ENCODE measurements at regions not wholly inside any gene's neighbourhood (a gene's known extent, or its start where the extent isn't known, plus 50 kb on each side); places are given as distances from the start of the nearest gene placed in this dataset.

GRCh38 chr4:128720270-128720669 lies 89.2 kb upstream of the JADE1 start:
- Histone ChIP-seq H2AFZ (ENCODE audit: low read length, unreplicated experiment) (no peak overlapping the region), H3K79me2 (ENCODE audit: control insufficient read depth, insufficient read depth, low read length, unreplicated experiment) (no peaks in the 10 kb centered on the region), H3K4me1 (ENCODE audit: control insufficient read depth, insufficient read depth, low read length, unreplicated experiment) (no peaks in the 10 kb centered on the region), H3K4me3 (ENCODE audit: low read depth, low read length) (no peak overlapping the region), H3K36me3 (ENCODE audit: insufficient read depth, low read length) (no peaks in the 10 kb centered on the region), H3K27ac (ENCODE audit: low read depth, low read length) (no peak overlapping the region), H3K27me3 (ENCODE audit: insufficient read depth, low read length) (no peaks in the 10 kb centered on the region)

- no peaks in the 10 kb centered on the region for H3K4me1 ChIP-seq (ENCODE audit: control insufficient read depth, insufficient read depth, low read length, unreplicated experiment)
- no peaks in the 10 kb centered on the region for H3K79me2 ChIP-seq (ENCODE audit: control insufficient read depth, insufficient read depth, low read length, unreplicated experiment)
- peak overlapping the region; percentile 23 for H2AFZ ChIP-seq (ENCODE audit: low read length, unreplicated experiment)
- H3K4me3 ChIP-seq (ENCODE audit: low read depth, low read length): no peak overlapping the region
- H3K27ac ChIP-seq (ENCODE audit: low read depth, low read length): no peak overlapping the region
- H3K36me3 ChIP-seq (ENCODE audit: insufficient read depth, low read length): no peaks in the 10 kb centered on the region
- no peaks in the 10 kb centered on the region for H3K27me3 ChIP-seq (ENCODE audit: insufficient read depth, low read length)
These were observed 90.7 kb upstream of the JADE1 start for GRCh38 chr4:128718768-128719167.

- Histone ChIP-seq H3K4me1 (ENCODE audit: control insufficient read depth, insufficient read depth, low read length, unreplicated experiment) (peaks cover 3% of the 10 kb centered on the region), H3K79me2 (ENCODE audit: control insufficient read depth, insufficient read depth, low read length, unreplicated experiment) (no peaks in the 10 kb centered on the region), H3K27ac (ENCODE audit: low read depth, low read length) (no peak overlapping the region), H3K36me3 (ENCODE audit: insufficient read depth, low read length) (no peaks in the 10 kb centered on the region), H3K4me3 (ENCODE audit: low read depth, low read length) (no peak overlapping the region), H3K27me3 (ENCODE audit: insufficient read depth, low read length) (no peaks in the 10 kb centered on the region), H2AFZ (ENCODE audit: low read length, unreplicated experiment) (no peak overlapping the region)
These were observed 93.2 kb upstream of the JADE1 start for GRCh38 chr4:128716338-128716737.

DNA sequence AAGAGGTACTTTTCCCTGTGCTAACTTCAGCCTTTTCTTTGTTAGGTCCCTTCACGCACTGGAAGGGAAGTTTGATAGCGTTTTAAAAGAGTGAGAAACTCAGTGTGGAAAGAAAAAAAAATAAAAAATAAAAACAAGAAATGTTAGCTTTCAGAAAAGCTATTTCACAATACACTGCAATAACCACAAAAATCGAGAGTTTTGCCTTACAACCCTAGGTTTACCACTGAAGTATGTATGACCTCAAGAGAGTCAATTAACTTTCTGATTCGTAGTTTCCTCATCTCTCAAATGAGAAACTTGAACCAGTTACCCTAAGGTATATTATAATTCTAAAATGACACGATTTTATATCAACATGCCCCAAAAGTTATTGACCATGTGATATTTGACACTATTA lies 93.9 kb upstream of the JADE1 start:
- H3K27ac ChIP-seq (ENCODE audit: low read depth, low read length): no peak overlapping the region
- peaks cover 4% of the 10 kb centered on the region for H3K4me1 ChIP-seq (ENCODE audit: control insufficient read depth, insufficient read depth, low read length, unreplicated experiment)
- H3K4me3 ChIP-seq (ENCODE audit: low read depth, low read length): no peak overlapping the region
- H3K79me2 ChIP-seq (ENCODE audit: control insufficient read depth, insufficient read depth, low read length, unreplicated experiment): no peaks in the 10 kb centered on the region
- no peaks in the 10 kb centered on the region for H3K27me3 ChIP-seq (ENCODE audit: insufficient read depth, low read length)
- no peak overlapping the region for H2AFZ ChIP-seq (ENCODE audit: low read length, unreplicated experiment)
- no peaks in the 10 kb centered on the region for H3K36me3 ChIP-seq (ENCODE audit: insufficient read depth, low read length)

DNA sequence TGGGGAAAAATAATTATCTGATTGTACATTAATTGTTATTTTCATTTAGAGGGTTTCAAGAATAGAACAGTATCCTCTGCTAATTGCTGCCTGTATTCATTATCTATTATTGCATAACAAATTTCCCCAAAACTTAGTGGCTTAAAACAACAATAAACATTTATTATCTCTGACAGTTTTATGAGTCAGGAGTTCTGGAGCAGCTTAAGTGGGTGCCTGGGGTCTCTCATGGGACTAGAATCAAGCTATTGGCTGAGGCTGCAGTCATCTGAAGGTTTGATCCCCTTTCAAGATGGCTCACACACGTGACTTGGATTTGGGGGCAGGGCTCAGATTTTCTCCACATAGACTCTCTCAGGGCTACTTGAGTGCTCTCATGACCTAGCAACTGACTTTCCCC lies 98.1 kb upstream of the JADE1 start:
- Histone ChIP-seq H3K27ac (ENCODE audit: low read depth, low read length) (no peak overlapping the region), H2AFZ (ENCODE audit: low read length, unreplicated experiment) (no peak overlapping the region), H3K27me3 (ENCODE audit: insufficient read depth, low read length) (no peaks in the 10 kb centered on the region), H3K4me1 (ENCODE audit: control insufficient read depth, insufficient read depth, low read length, unreplicated experiment) (peaks cover 8% of the 10 kb centered on the region), H3K4me3 (ENCODE audit: low read depth, low read length) (no peak overlapping the region), H3K36me3 (ENCODE audit: insufficient read depth, low read length) (no peaks in the 10 kb centered on the region), H3K79me2 (ENCODE audit: control insufficient read depth, insufficient read depth, low read length, unreplicated experiment) (no peaks in the 10 kb centered on the region)

DNA sequence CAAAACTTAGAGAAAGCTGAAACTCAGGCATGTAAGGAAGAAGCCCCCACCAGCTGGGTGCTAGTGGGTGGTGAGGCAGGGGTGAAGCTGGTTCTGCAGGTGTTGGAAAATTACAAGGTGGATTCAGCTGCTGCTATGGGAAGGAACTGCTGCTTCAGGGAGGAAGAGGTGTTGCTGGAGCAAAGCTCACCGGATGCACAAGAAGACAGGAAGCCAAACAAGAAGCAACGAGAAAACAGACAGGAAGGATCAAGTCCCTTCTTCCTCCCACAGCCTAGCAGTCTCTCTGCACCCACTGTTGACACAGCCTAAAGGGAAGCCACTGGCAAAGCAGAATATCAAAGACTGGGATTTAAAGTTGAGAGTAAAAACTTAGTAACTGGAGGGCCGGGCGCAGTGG lies 100.2 kb upstream of the JADE1 start:
- H3K4me3 ChIP-seq (ENCODE audit: low read depth, low read length): no peak overlapping the region
- no peak overlapping the region for H2AFZ ChIP-seq (ENCODE audit: low read length, unreplicated experiment)

DNA sequence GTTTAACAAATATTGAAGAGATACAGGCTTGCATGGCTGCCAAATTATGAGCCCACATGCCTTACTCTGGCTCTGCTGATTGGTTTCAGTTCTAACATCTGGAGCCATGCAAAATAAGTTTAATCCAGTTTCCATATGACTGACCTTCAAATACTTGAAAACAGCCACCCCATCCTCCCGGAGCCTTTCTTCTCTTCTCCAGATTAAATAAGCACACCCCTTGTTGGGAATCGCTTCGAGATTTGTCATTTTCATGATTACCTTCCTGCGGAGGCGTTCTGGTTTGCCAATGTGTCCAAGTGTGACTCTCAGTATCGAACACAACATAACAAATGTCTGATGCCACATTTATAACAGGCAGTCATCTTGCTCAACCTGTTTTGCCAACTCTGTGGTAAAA lies 101.6 kb upstream of the JADE1 start:
- Histone ChIP-seq H3K4me3 (ENCODE audit: low read depth, low read length) (peak overlapping the region; percentile 52), H2AFZ (ENCODE audit: low read length, unreplicated experiment) (peak overlapping the region; percentile 36), H3K27me3 (ENCODE audit: insufficient read depth, low read length) (no peaks in the 10 kb centered on the region), H3K4me1 (ENCODE audit: control insufficient read depth, insufficient read depth, low read length, unreplicated experiment) (peaks cover 8% of the 10 kb centered on the region), H3K79me2 (ENCODE audit: control insufficient read depth, insufficient read depth, low read length, unreplicated experiment) (no peaks in the 10 kb centered on the region), H3K27ac (ENCODE audit: low read depth, low read length) (no peak overlapping the region), H3K36me3 (ENCODE audit: insufficient read depth, low read length) (no peaks in the 10 kb centered on the region)

More for the DNA sequence above, 100.2 kb upstream of the JADE1 start:
- Histone ChIP-seq H3K79me2 (ENCODE audit: control insufficient read depth, insufficient read depth, low read length, unreplicated experiment) (no peaks in the 10 kb centered on the region), H3K36me3 (ENCODE audit: insufficient read depth, low read length) (no peaks in the 10 kb centered on the region), H3K27ac (ENCODE audit: low read depth, low read length) (no peak overlapping the region), H3K27me3 (ENCODE audit: insufficient read depth, low read length) (no peaks in the 10 kb centered on the region), H3K4me1 (ENCODE audit: control insufficient read depth, insufficient read depth, low read length, unreplicated experiment) (peaks cover 8% of the 10 kb centered on the region)

- Histone ChIP-seq H3K4me1 (ENCODE audit: control insufficient read depth, insufficient read depth, low read length, unreplicated experiment) (peaks cover 4% of the 10 kb centered on the region), H3K79me2 (ENCODE audit: control insufficient read depth, insufficient read depth, low read length, unreplicated experiment) (no peaks in the 10 kb centered on the region), H2AFZ (ENCODE audit: low read length, unreplicated experiment) (no peak overlapping the region), H3K27ac (ENCODE audit: low read depth, low read length) (no peak overlapping the region), H3K27me3 (ENCODE audit: insufficient read depth, low read length) (no peaks in the 10 kb centered on the region), H3K4me3 (ENCODE audit: low read depth, low read length) (no peak overlapping the region), H3K36me3 (ENCODE audit: insufficient read depth, low read length) (no peaks in the 10 kb centered on the region)
These were observed 105.6 kb upstream of the JADE1 start for GRCh38 chr4:128703948-128704347.

GRCh38 chr4:128700659-128701350 lies 108.7 kb upstream of the JADE1 start:
- no peaks in the 10 kb centered on the region for H3K36me3 ChIP-seq (ENCODE audit: insufficient read depth, low read length)

GRCh38 chr4:128698386-128698785 lies 111.1 kb upstream of the JADE1 start:
- no peaks in the 10 kb centered on the region for H3K4me1 ChIP-seq (ENCODE audit: control insufficient read depth, insufficient read depth, low read length, unreplicated experiment)
- H3K79me2 ChIP-seq (ENCODE audit: control insufficient read depth, insufficient read depth, low read length, unreplicated experiment): no peaks in the 10 kb centered on the region
- no peak overlapping the region for H2AFZ ChIP-seq (ENCODE audit: low read length, unreplicated experiment)
- no peak overlapping the region for H3K4me3 ChIP-seq (ENCODE audit: low read depth, low read length)
- H3K36me3 ChIP-seq (ENCODE audit: insufficient read depth, low read length): no peaks in the 10 kb centered on the region
- H3K27ac ChIP-seq (ENCODE audit: low read depth, low read length): no peak overlapping the region
- H3K27me3 ChIP-seq (ENCODE audit: insufficient read depth, low read length): no peaks in the 10 kb centered on the region

More at GRCh38 chr4:128700659-128701350, 108.7 kb upstream of the JADE1 start:
- H3K27ac ChIP-seq (ENCODE audit: low read depth, low read length): no peak overlapping the region
- H3K4me3 ChIP-seq (ENCODE audit: low read depth, low read length): no peak overlapping the region
- H3K4me1 ChIP-seq (ENCODE audit: control insufficient read depth, insufficient read depth, low read length, unreplicated experiment): no peaks in the 10 kb centered on the region
- no peaks in the 10 kb centered on the region for H3K27me3 ChIP-seq (ENCODE audit: insufficient read depth, low read length)
- H2AFZ ChIP-seq (ENCODE audit: low read length, unreplicated experiment): peak overlapping the region; percentile 29
- H3K79me2 ChIP-seq (ENCODE audit: control insufficient read depth, insufficient read depth, low read length, unreplicated experiment): no peaks in the 10 kb centered on the region

DNA sequence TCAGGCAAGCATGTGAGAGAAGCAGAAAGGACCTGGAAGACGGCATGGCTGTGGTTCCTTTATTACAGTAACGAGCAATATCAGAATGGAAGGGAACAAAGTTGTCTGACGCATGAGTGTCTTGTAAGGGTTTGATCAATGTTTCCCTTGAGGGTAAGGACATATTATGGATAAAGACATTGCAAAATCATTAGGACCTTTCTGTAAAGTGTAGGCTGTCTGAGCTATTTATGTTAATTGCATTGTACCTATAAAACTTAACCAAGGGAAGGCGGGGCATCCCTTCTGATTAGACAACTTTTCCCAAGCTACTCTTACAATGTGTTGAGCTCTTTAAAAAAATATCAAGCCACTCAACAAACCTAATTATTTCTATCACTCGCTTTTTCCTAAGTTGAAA lies 112.2 kb upstream of the JADE1 start:
- no peaks in the 10 kb centered on the region for H3K4me1 ChIP-seq (ENCODE audit: control insufficient read depth, insufficient read depth, low read length, unreplicated experiment)
- no peaks in the 10 kb centered on the region for H3K36me3 ChIP-seq (ENCODE audit: insufficient read depth, low read length)
- H3K27me3 ChIP-seq (ENCODE audit: insufficient read depth, low read length): no peaks in the 10 kb centered on the region
- no peak overlapping the region for H3K27ac ChIP-seq (ENCODE audit: low read depth, low read length)
- no peaks in the 10 kb centered on the region for H3K79me2 ChIP-seq (ENCODE audit: control insufficient read depth, insufficient read depth, low read length, unreplicated experiment)
- H2AFZ ChIP-seq (ENCODE audit: low read length, unreplicated experiment): no peak overlapping the region
- H3K4me3 ChIP-seq (ENCODE audit: low read depth, low read length): no peak overlapping the region

Measured in ACC112 (cell line).